ENCODE measurements at regions not wholly inside any gene's neighbourhood (a gene's known extent, or its start where the extent isn't known, plus 50 kb on each side); places are given as distances from the start of the nearest gene placed in this dataset.

GRCh38 chr13:111960152-111960772 is 106.7 kb upstream of the SOX1 start:
- intact Hi-C loops (cut with DNase I): no loop called here
- H3K9me3 ChIP-seq: no peaks in the 10 kb centered on the region
- no peak for TF ChIP-seq CTCF (IDR thresholded peaks at IDR 0.05)
- TF ChIP-seq POLR2A (IDR thresholded peaks at IDR 0.05): no peak
- no peak for TF ChIP-seq POLR2AphosphoS5 (IDR thresholded peaks at IDR 0.05)

GRCh38 chr13:111961236-111961635 is 105.7 kb upstream of the SOX1 start:
- Histone ChIP-seq H3K36me3 (no peaks in the 10 kb centered on the region), H3K4me3 (no peak overlapping the region), H3K4me1 (replicated peaks) (no peaks in the 10 kb centered on the region), H3K27me3 (replicated peaks; ENCODE audit: insufficient read depth) (no peaks in the 10 kb centered on the region), H3K9me3 (no peaks in the 10 kb centered on the region), H3K27ac (no peak overlapping the region)
- TF ChIP-seq POLR2A (IDR thresholded peaks at IDR 0.05): no peak
- WGBS: 90% methylated on average over 10 of the region's 10 CpGs
- intact Hi-C loops (cut with DNase I): no loop called here
- DNase-seq (ENCODE audit: low spot score): no peak

More at GRCh38 chr13:111960152-111960772, 106.7 kb upstream of the SOX1 start:
- Histone ChIP-seq H3K36me3 (no peaks in the 10 kb centered on the region), H3K27me3 (replicated peaks; ENCODE audit: insufficient read depth) (no peaks in the 10 kb centered on the region), H3K4me3 (no peak overlapping the region), H3K4me1 (replicated peaks) (no peaks in the 10 kb centered on the region), H3K27ac (no peak overlapping the region)
- DNase-seq (ENCODE audit: low spot score): no peak

- intact Hi-C loops (cut with DNase I): no loop called here
- no peak overlapping the region for H3K27ac ChIP-seq
- 88% methylated on average over 11 of the region's 11 CpGs for WGBS
- H3K9me3 ChIP-seq: no peaks in the 10 kb centered on the region
- no peaks in the 10 kb centered on the region for H3K4me1 ChIP-seq (replicated peaks)
- H3K27me3 ChIP-seq (replicated peaks; ENCODE audit: insufficient read depth): no peaks in the 10 kb centered on the region
- no peak overlapping the region for H3K4me3 ChIP-seq
- no peak for TF ChIP-seq POLR2AphosphoS5 (IDR thresholded peaks at IDR 0.05)
- no peak for TF ChIP-seq CTCF (IDR thresholded peaks at IDR 0.05)
- TF ChIP-seq POLR2A (IDR thresholded peaks at IDR 0.05): no peak
- no peak for DNase-seq (ENCODE audit: low spot score)
- H3K36me3 ChIP-seq: no peaks in the 10 kb centered on the region
Measured at GRCh38 chr13:111961651-111962192, 105.2 kb upstream of the SOX1 start.

DNA sequence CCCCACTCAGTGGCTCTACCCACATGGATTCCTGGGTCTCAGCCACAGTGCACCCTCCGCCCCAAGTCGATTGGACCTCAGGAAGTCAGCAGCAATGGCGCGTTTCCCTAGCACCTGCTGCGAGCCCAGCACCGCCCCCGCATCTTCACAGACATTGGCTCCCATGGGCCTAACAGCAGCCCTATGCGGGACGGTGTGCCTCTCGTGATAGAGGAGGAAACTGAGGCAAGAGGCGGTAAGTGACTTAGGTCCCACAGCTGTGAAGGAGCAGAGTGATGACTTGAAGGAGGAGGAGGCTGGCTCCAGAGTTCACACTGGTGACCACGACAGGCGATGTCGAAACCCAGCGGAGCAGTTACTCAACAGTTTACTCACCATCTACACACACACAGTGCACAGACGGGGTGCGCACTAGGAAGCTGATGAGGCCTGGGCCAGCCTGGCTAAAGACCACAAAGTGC is 104.5 kb upstream of the SOX1 start:
- no peak for DNase-seq (ENCODE audit: low spot score)
- intact Hi-C loops (cut with DNase I): no loop called here
- no peaks in the 10 kb centered on the region for H3K27me3 ChIP-seq (replicated peaks; ENCODE audit: insufficient read depth)
- H3K36me3 ChIP-seq: no peaks in the 10 kb centered on the region
- 90% methylated on average over 17 of the region's 17 CpGs for whole genome bisulfite sequencing
- H3K9me3 ChIP-seq: no peaks in the 10 kb centered on the region
- H3K27ac ChIP-seq: no peak overlapping the region
- H3K4me1 ChIP-seq (replicated peaks): no peaks in the 10 kb centered on the region
- H3K4me3 ChIP-seq: no peak overlapping the region
- TF ChIP-seq POLR2A (IDR thresholded peaks at IDR 0.05) (no peak), POLR2AphosphoS5 (IDR thresholded peaks at IDR 0.05) (no peak), CTCF (IDR thresholded peaks at IDR 0.05) (no peak)

- Histone ChIP-seq H3K4me1 (replicated peaks) (no peaks in the 10 kb centered on the region), H3K36me3 (no peaks in the 10 kb centered on the region), H3K27ac (no peak overlapping the region), H3K27me3 (replicated peaks; ENCODE audit: insufficient read depth) (no peaks in the 10 kb centered on the region), H3K4me3 (no peak overlapping the region), H3K9me3 (no peaks in the 10 kb centered on the region)
- TF ChIP-seq POLR2A (IDR thresholded peaks at IDR 0.05) (no peak), POLR2AphosphoS5 (IDR thresholded peaks at IDR 0.05) (no peak), CTCF (IDR thresholded peaks at IDR 0.05) (no peak)
- intact Hi-C loops (cut with DNase I): no loop called here
- WGBS: 93% methylated on average over 13 of the region's 13 CpGs
- DNase-seq (ENCODE audit: low spot score): no peak
Measured at GRCh38 chr13:111963031-111963430, 103.9 kb upstream of the SOX1 start.
